HepG2 (cell line): ENCODE measurements at regions not wholly inside any gene's neighbourhood (a gene's known extent, or its start where the extent isn't known, plus 50 kb on each side); places are given as distances from the start of the nearest gene placed in this dataset.

Experiments
- ATAC-seq: fragments of 200-7000 bp; cut with Tn5 transposase; 3 replicates; pipeline ENCODE4 v1.9.1; 2020; ENCODE audit warnings: mild to moderate bottlenecking, moderate library complexity
- BruUV-seq: library from RNA; stranded (reverse); fragments of 400-500 nt; replicated peaks from 2 replicates; lab custom pipeline; 2021; lab: Mats Ljungman, UMichigan
- CTCF ChIA-PET: fragments of 300-600 bp; formaldehyde crosslinking; extraction: SDS; loops from one replicate; lab custom pipeline; 2021; ENCODE audit warnings: low total read pairs, inconsistent platforms, low intra/inter-chr PET ratio; lab: Yijun Ruan, JAX
- POLR2A ChIA-PET: fragments of 350-600 bp; sonication (Branson Sonifier 250); formaldehyde crosslinking; loops from one replicate; lab custom pipeline; 2020; ENCODE audit warnings: antibody characterized with exemption, inconsistent platforms; lab: Yijun Ruan, JAX
- DNase-seq: peaks from one replicate; pipeline ENCODE4 v3.0.0-alpha.2; 2015; ENCODE audit warnings: low spot score
- FAIRE-seq: peaks from 3 replicates; lab custom pipeline; 2011; peaks lifted over from hg19 to GRCh38; lab: Jason Lieb, UNC
- H2AFZ ChIP-seq: one replicate; pipeline ENCODE4 v1.6.1; 2011; ENCODE audit warnings: low read length, inconsistent platforms
- H3K27ac ChIP-seq: fragments of 300-600 bp; 3 replicates; pipeline ENCODE4 v1.8.0; 2011; ENCODE audit warnings: mixed run types, mild to moderate bottlenecking, mixed read lengths, low read length, inconsistent platforms; ENCODE audit not compliant: insufficient read depth; ENCODE audit errors: extremely low read length
- H3K27me3 ChIP-seq, 2 experiments: fragments of 200-600 bp in 1 of 2; 2 replicates in 1 of 2; 3 replicates in 1 of 2; pipeline versions ENCODE4 v1.6.0 to v1.8.0; 2011; ENCODE audit warnings: low read length in 2 of 2, mild to moderate bottlenecking in 2 of 2, moderate library complexity in 2 of 2, inconsistent platforms in 1 of 2; ENCODE audit not compliant: insufficient read depth in 2 of 2, control insufficient read depth in 1 of 2
- H3K36me3 ChIP-seq, 2 experiments: fragments of 200-600 bp in 1 of 2; replicated peaks in 1 of 2; 2 replicates in 1 of 2; 3 replicates in 1 of 2; pipeline versions ENCODE4 v1.5.1 to v1.8.0; 2011; ENCODE audit warnings: low read length in 2 of 2, inconsistent platforms in 1 of 2; ENCODE audit not compliant: insufficient read depth in 2 of 2, control insufficient read depth in 1 of 2
- H3K4me1 ChIP-seq: 2 replicates; pipeline ENCODE4 v1.5.1; 2012; ENCODE audit warnings: low read length, inconsistent platforms; ENCODE audit not compliant: insufficient read depth
- H3K4me2 ChIP-seq: 2 replicates; pipeline ENCODE4 v1.6.0; 2011; ENCODE audit warnings: low read depth, low read length, inconsistent platforms
- H3K4me3 ChIP-seq, 3 experiments: fragments of 200-600 bp in 1 of 3; sonication (generic), shearing (Covaris generic) in 1 of 3; replicated peaks in 1 of 3; 2 replicates each; pipeline ENCODE4 v1.5.1; 2011 to 2016; ENCODE audit warnings: low read length in 3 of 3, inconsistent platforms in 2 of 3, low read depth in 2 of 3, mild to moderate bottlenecking in 2 of 3, control low read depth in 1 of 3, mixed read lengths in 1 of 3; ENCODE audit not compliant: insufficient read depth in 1 of 3
- H3K79me2 ChIP-seq: one replicate; pipeline ENCODE4 v1.6.1; 2011; ENCODE audit warnings: low read length, inconsistent platforms; ENCODE audit not compliant: insufficient read depth
- H3K9ac ChIP-seq: 2 replicates; pipeline ENCODE4 v1.6.0; 2011; ENCODE audit warnings: mild to moderate bottlenecking, low read depth, low read length, inconsistent platforms; ENCODE audit not compliant: insufficient read depth
- H3K9me3 ChIP-seq: 2 replicates; pipeline ENCODE4 v1.5.1; 2012; ENCODE audit warnings: mild to moderate bottlenecking, low read length
- H4K20me1 ChIP-seq: 2 replicates; pipeline ENCODE4 v1.6.0; 2011; ENCODE audit warnings: inconsistent platforms, mild to moderate bottlenecking, low read length, moderate library complexity; ENCODE audit not compliant: insufficient read depth
- BORCS8-MEF2B ChIP-seq: sonication (generic); formaldehyde crosslinking; IDR thresholded peaks from 2 replicates; pipeline ENCODE4 v1.8.0; 2022; ENCODE audit warnings: mild to moderate bottlenecking, missing genetic modification reagents
- EHMT2 ChIP-seq: fragments of 200-600 bp; sonication (generic); IDR thresholded peaks from 2 replicates; pipeline ENCODE4 v1.7.0; 2017; ENCODE audit warnings: antibody characterized with exemption, low read depth, low read length, borderline replicate concordance
- FLYWCH1 ChIP-seq: sonication (generic); formaldehyde crosslinking; IDR thresholded peaks from 2 replicates; pipeline ENCODE4 v1.8.1; 2023; ENCODE audit warnings: mild to moderate bottlenecking, missing genetic modification reagents
- GATAD1 ChIP-seq: IDR thresholded peaks from 2 replicates; pipeline ENCODE4 v1.6.1; 2016; ENCODE audit warnings: missing genetic modification reagents, missing compliant biosample characterization
- KMT2B ChIP-seq: IDR thresholded peaks from 2 replicates; pipeline ENCODE4 v1.6.1; 2016; ENCODE audit warnings: missing genetic modification reagents, missing compliant biosample characterization
- LCORL ChIP-seq, 2 experiments: fragments of 450-650 bp in 1 of 2; sonication (generic) in 1 of 2; formaldehyde crosslinking in 1 of 2; IDR thresholded peaks; 2 replicates each; pipeline versions ENCODE4 v1.5.0 to v1.6.1; 2017 to 2020; ENCODE audit warnings: antibody characterized with exemption in 1 of 2, missing genetic modification reagents in 1 of 2
- MBD4 ChIP-seq: IDR thresholded peaks from 2 replicates; pipeline ENCODE4 v1.6.1; 2012; ENCODE audit warnings: low read length, inconsistent platforms, borderline replicate concordance
- PRPF4 ChIP-seq: fragments of 200-400 bp; formaldehyde crosslinking; IDR thresholded peaks from 2 replicates; pipeline ENCODE4 v1.6.1; 2016; ENCODE audit warnings: low read length, low read depth; ENCODE audit not compliant: poor library complexity, severe bottlenecking
- SMAD9 ChIP-seq: sonication (generic); formaldehyde crosslinking; IDR thresholded peaks from 2 replicates; pipeline ENCODE4 v1.5.1; 2020; ENCODE audit warnings: mild to moderate bottlenecking, missing genetic modification reagents
- SP4 ChIP-seq: sonication (generic); formaldehyde crosslinking; IDR thresholded peaks from 2 replicates; pipeline ENCODE4 v1.8.1; 2023; ENCODE audit warnings: mild to moderate bottlenecking, missing genetic modification reagents
- TAF1 ChIP-seq: sonication (generic); formaldehyde crosslinking; IDR thresholded peaks from 2 replicates; pipeline ENCODE4 v1.4.0; 2020; ENCODE audit warnings: missing genetic modification reagents
- ZEB1 ChIP-seq: IDR thresholded peaks from 2 replicates; pipeline ENCODE4 v1.6.1; 2012; ENCODE audit warnings: mild to moderate bottlenecking, low read depth, inconsistent platforms; ENCODE audit not compliant: insufficient replicate concordance
- ZNF441 ChIP-seq: sonication (generic); formaldehyde crosslinking; IDR thresholded peaks from 2 replicates; pipeline ENCODE4 v1.7.0; 2021; ENCODE audit warnings: missing genetic modification reagents, borderline replicate concordance
- ZNF781 ChIP-seq: sonication (generic); formaldehyde crosslinking; IDR thresholded peaks from 2 replicates; pipeline ENCODE4 v1.5.1; 2020; ENCODE audit warnings: borderline replicate concordance, mild to moderate bottlenecking, missing genetic modification reagents; ENCODE audit errors: not compliant biosample characterization
- WGBS: methylation state at CpG from one replicate; pipeline ENCODE4 v1.1.6; 2017; ENCODE audit warnings: low lambda C conversion rate; 5-methylcytosine and 5-hydroxymethylcytosine counted together
- in situ Hi-C: cut with HindIII; loops from 2 replicates; pipeline ENCODE4 v1.10.0; 2017; ENCODE audit warnings: low pct_unique_long_range_greater_than_20kb; ENCODE audit not compliant: extremely low pct_ligation_motif_present
- intact Hi-C: fragments of 100-400 bp; cut with micrococcal nuclease; formaldehyde crosslinking; loops from one replicate; pipeline ENCODE4 v1.10.0; 2022; ENCODE audit not compliant: unreplicated experiment
- TF ChIP-seq, protein P1 (sequence below): sonication (generic); formaldehyde crosslinking; IDR thresholded peaks from 2 replicates; pipeline ENCODE4 v1.5.1; 2020; ENCODE audit warnings: mild to moderate bottlenecking, missing genetic modification reagents, moderate library complexity
- TF ChIP-seq, protein P2 (sequence below), 2 experiments: fragments of 450-650 bp in 1 of 2; sonication (generic) in 1 of 2; formaldehyde crosslinking in 1 of 2; IDR thresholded peaks; 2 replicates each; pipeline versions ENCODE4 v1.6.1 to v1.8.0; 2016 to 2022; ENCODE audit warnings: antibody characterized with exemption in 1 of 2, mild to moderate bottlenecking in 1 of 2, missing genetic modification reagents in 1 of 2

DNA sequence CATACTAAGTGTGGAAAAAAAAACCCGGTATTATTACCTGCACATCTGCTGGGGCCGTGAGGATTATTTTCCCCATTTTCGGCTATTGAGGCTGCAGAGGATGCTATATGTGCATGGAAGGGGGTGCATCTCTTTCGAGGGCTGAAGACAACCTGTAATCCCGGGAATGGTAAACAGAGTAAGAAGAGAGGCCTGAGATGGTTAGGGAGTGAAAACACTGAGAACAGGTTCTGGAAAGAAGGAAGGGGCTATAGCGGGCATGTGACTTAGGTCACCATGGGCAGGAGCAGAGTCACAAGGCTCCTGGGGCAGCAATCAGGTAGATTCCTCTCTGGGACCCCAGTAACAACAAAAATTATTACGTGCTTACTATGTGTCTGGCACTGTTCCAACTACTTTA, 299.1 kb downstream of the RRAGC start:
- Histone ChIP-seq H3K79me2 (no peaks in the 10 kb centered on the region), H3K9me3 (no peaks in the 10 kb centered on the region), H3K4me3 (no peak overlapping the region), H3K4me1 (no peaks in the 10 kb centered on the region), H3K4me2 (no peak overlapping the region), H3K9ac (no peak overlapping the region), H3K27me3 (peaks cover 3 to 16% of the 10 kb centered on the region in 2 experiments; a peak in 2 of 5 replicates), H2AFZ (no peak overlapping the region), H3K27ac (no peak overlapping the region), H3K36me3 (no peaks in the 10 kb centered on the region), H4K20me1 (no peaks in the 10 kb centered on the region)
- CTCF ChIA-PET, result no interaction called here
- intact Hi-C loops, result no loop called here
- FAIRE-seq, result no peak
- 22% methylated on average over 7 of the region's 7 CpGs for WGBS
- no peak for DNase-seq
- ATAC-seq, result no peak
- in situ Hi-C loops, result no loop called here
- POLR2A ChIA-PET, result no interaction called here
- no TSS peak for BruUV-seq
- TF ChIP-seq PRPF4 (no peak), ZNF441 (CRISPR knock-in tag) (no peak), GATAD1 (CRISPR knock-in tag) (no peak), MBD4 (no peak), FLYWCH1 (no peak), TAF1 (CRISPR knock-in tag) (no peak), ZNF781 (CRISPR knock-in tag) (no peak), SMAD9 (CRISPR knock-in tag) (no peak), EHMT2 (no peak), ZEB1 (no peak), LCORL (IDR thresholded peaks at IDR 0.05) (no peak), LCORL (CRISPR knock-in tag; IDR thresholded peaks at IDR 0.05) (no peak), BORCS8-MEF2B (CRISPR knock-in tag) (no peak), KMT2B (no peak), SP4 (CRISPR knock-in tag) (no peak)
- TF ChIP-seq, protein P1, sequence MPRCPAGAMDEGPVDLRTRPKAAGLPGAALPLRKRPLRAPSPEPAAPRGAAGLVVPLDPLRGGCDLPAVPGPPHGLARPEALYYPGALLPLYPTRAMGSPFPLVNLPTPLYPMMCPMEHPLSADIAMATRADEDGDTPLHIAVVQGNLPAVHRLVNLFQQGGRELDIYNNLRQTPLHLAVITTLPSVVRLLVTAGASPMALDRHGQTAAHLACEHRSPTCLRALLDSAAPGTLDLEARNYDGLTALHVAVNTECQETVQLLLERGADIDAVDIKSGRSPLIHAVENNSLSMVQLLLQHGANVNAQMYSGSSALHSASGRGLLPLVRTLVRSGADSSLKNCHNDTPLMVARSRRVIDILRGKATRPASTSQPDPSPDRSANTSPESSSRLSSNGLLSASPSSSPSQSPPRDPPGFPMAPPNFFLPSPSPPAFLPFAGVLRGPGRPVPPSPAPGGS (CRISPR knock-in tag), result no peak
- TF ChIP-seq, protein P2, sequence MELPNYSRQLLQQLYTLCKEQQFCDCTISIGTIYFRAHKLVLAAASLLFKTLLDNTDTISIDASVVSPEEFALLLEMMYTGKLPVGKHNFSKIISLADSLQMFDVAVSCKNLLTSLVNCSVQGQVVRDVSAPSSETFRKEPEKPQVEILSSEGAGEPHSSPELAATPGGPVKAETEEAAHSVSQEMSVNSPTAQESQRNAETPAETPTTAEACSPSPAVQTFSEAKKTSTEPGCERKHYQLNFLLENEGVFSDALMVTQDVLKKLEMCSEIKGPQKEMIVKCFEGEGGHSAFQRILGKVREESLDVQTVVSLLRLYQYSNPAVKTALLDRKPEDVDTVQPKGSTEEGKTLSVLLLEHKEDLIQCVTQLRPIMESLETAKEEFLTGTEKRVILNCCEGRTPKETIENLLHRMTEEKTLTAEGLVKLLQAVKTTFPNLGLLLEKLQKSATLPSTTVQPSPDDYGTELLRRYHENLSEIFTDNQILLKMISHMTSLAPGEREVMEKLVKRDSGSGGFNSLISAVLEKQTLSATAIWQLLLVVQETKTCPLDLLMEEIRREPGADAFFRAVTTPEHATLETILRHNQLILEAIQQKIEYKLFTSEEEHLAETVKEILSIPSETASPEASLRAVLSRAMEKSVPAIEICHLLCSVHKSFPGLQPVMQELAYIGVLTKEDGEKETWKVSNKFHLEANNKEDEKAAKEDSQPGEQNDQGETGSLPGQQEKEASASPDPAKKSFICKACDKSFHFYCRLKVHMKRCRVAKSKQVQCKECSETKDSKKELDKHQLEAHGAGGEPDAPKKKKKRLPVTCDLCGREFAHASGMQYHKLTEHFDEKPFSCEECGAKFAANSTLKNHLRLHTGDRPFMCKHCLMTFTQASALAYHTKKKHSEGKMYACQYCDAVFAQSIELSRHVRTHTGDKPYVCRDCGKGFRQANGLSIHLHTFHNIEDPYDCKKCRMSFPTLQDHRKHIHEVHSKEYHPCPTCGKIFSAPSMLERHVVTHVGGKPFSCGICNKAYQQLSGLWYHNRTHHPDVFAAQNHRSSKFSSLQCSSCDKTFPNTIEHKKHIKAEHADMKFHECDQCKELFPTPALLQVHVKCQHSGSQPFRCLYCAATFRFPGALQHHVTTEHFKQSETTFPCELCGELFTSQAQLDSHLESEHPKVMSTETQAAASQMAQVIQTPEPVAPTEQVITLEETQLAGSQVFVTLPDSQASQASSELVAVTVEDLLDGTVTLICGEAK (IDR thresholded peaks at IDR 0.05), result no peak
- TF ChIP-seq, protein P2 (CRISPR knock-in tag; IDR thresholded peaks at IDR 0.05), result no peak
